ENCODE measurements at regions not wholly inside any gene's neighbourhood (a gene's known extent, or its start where the extent isn't known, plus 50 kb on each side); places are given as distances from the start of the nearest gene placed in this dataset.

- Histone ChIP-seq H3K9me2 (replicated peaks; ENCODE audit: insufficient read depth, low read length) (no peaks in the 10 kb centered on the region), H3K4me2 (ENCODE audit: low read depth, low read length) (no peak overlapping the region), H3K79me2 (ENCODE audit: low read length) (no peaks in the 10 kb centered on the region), H4K20me1 (ENCODE audit: insufficient read depth, low read length) (no peaks in the 10 kb centered on the region), H3K36me3 (replicated peaks; ENCODE audit: insufficient read depth, low read length) (no peaks in the 10 kb centered on the region), H3K9me3 (replicated peaks; ENCODE audit: insufficient read depth, low read length) (no peaks in the 10 kb centered on the region), H3K27ac (ENCODE audit: low read length) (no peak overlapping the region), H3K4me1 (ENCODE audit: low read length) (no peaks in the 10 kb centered on the region), H3F3A (ENCODE audit: insufficient read depth, low read length) (no peaks in the 10 kb centered on the region), H2AFZ (ENCODE audit: low read length) (no peak overlapping the region), H3K27me3 (replicated peaks; ENCODE audit: insufficient read depth, low read length) (no peaks in the 10 kb centered on the region), H3K4me3 (ENCODE audit: low read length) (no peak overlapping the region), H3K9ac (ENCODE audit: low read length) (no peak overlapping the region)
- TF ChIP-seq EZH2 (optimal IDR thresholded peaks at IDR 0.05; ENCODE audit: low read depth, low read length) (no peak), EZH2phosphoT487 (IDR thresholded peaks at IDR 0.05; ENCODE audit: low read length) (no peak)
- TF ChIP-seq, protein P1, sequence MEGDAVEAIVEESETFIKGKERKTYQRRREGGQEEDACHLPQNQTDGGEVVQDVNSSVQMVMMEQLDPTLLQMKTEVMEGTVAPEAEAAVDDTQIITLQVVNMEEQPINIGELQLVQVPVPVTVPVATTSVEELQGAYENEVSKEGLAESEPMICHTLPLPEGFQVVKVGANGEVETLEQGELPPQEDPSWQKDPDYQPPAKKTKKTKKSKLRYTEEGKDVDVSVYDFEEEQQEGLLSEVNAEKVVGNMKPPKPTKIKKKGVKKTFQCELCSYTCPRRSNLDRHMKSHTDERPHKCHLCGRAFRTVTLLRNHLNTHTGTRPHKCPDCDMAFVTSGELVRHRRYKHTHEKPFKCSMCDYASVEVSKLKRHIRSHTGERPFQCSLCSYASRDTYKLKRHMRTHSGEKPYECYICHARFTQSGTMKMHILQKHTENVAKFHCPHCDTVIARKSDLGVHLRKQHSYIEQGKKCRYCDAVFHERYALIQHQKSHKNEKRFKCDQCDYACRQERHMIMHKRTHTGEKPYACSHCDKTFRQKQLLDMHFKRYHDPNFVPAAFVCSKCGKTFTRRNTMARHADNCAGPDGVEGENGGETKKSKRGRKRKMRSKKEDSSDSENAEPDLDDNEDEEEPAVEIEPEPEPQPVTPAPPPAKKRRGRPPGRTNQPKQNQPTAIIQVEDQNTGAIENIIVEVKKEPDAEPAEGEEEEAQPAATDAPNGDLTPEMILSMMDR (IDR thresholded peaks at IDR 0.05; ENCODE audit: low read length) = no peak
- no peak for DNase-seq
Measured at GRCh38 chr13:48161530-48162179, 66.8 kb upstream of the MED4 start.

GRCh38 chr13:48160606-48161278, 65.8 kb upstream of the MED4 start:
- H2AFZ ChIP-seq (ENCODE audit: low read length) = no peak overlapping the region
- no peak overlapping the region for H3K27ac ChIP-seq (ENCODE audit: low read length)
- H3K4me3 ChIP-seq (ENCODE audit: low read length) = no peak overlapping the region
- H3K36me3 ChIP-seq (replicated peaks; ENCODE audit: insufficient read depth, low read length) = no peaks in the 10 kb centered on the region
- no peaks in the 10 kb centered on the region for H3K27me3 ChIP-seq (replicated peaks; ENCODE audit: insufficient read depth, low read length)
- H3K9me2 ChIP-seq (replicated peaks; ENCODE audit: insufficient read depth, low read length) = no peaks in the 10 kb centered on the region
- H3K4me2 ChIP-seq (ENCODE audit: low read depth, low read length) = no peak overlapping the region
- H3K9ac ChIP-seq (ENCODE audit: low read length) = no peak overlapping the region
- TF ChIP-seq, protein P1 (IDR thresholded peaks at IDR 0.05; ENCODE audit: low read length) = no peak
- TF ChIP-seq EZH2 (optimal IDR thresholded peaks at IDR 0.05; ENCODE audit: low read depth, low read length) (no peak), EZH2phosphoT487 (IDR thresholded peaks at IDR 0.05; ENCODE audit: low read length) (no peak)
- no peaks in the 10 kb centered on the region for H3K9me3 ChIP-seq (replicated peaks; ENCODE audit: insufficient read depth, low read length)
- H3F3A ChIP-seq (ENCODE audit: insufficient read depth, low read length) = no peaks in the 10 kb centered on the region
- H3K79me2 ChIP-seq (ENCODE audit: low read length) = no peaks in the 10 kb centered on the region
- DNase-seq = no peak
- H4K20me1 ChIP-seq (ENCODE audit: insufficient read depth, low read length) = no peaks in the 10 kb centered on the region
- no peaks in the 10 kb centered on the region for H3K4me1 ChIP-seq (ENCODE audit: low read length)

GRCh38 chr13:48159826-48160225, 64.9 kb upstream of the MED4 start:
- Histone ChIP-seq H3K27ac (ENCODE audit: low read length) (no peak overlapping the region), H3K27me3 (replicated peaks; ENCODE audit: insufficient read depth, low read length) (no peaks in the 10 kb centered on the region), H3K79me2 (ENCODE audit: low read length) (no peaks in the 10 kb centered on the region), H4K20me1 (ENCODE audit: insufficient read depth, low read length) (no peaks in the 10 kb centered on the region), H2AFZ (ENCODE audit: low read length) (no peak overlapping the region), H3K4me2 (ENCODE audit: low read depth, low read length) (no peak overlapping the region), H3K9ac (ENCODE audit: low read length) (no peak overlapping the region), H3F3A (ENCODE audit: insufficient read depth, low read length) (no peaks in the 10 kb centered on the region), H3K4me1 (ENCODE audit: low read length) (no peaks in the 10 kb centered on the region), H3K9me2 (replicated peaks; ENCODE audit: insufficient read depth, low read length) (no peaks in the 10 kb centered on the region), H3K36me3 (replicated peaks; ENCODE audit: insufficient read depth, low read length) (no peaks in the 10 kb centered on the region), H3K9me3 (replicated peaks; ENCODE audit: insufficient read depth, low read length) (no peaks in the 10 kb centered on the region), H3K4me3 (ENCODE audit: low read length) (no peak overlapping the region)
- no peak for DNase-seq
- TF ChIP-seq EZH2 (optimal IDR thresholded peaks at IDR 0.05; ENCODE audit: low read depth, low read length) (no peak), EZH2phosphoT487 (IDR thresholded peaks at IDR 0.05; ENCODE audit: low read length) (no peak)
- TF ChIP-seq, protein P1 (IDR thresholded peaks at IDR 0.05; ENCODE audit: low read length) = no peak

All from MM.1S (cell line).